GM12878 (cell line): ENCODE measurements at regions not wholly inside any gene's neighbourhood (a gene's known extent, or its start where the extent isn't known, plus 50 kb on each side); places are given as distances from the start of the nearest gene placed in this dataset.
A peak's percentile ranks its signal among the peaks of the same experiment; 100 is the strongest.

ENCODE experiments used
- BMI1 ChIP-seq: fragments of 450-650 bp; IDR thresholded peaks from 2 replicates; pipeline ENCODE4 v1.6.1; 2016; ENCODE audit warnings: mild to moderate bottlenecking, moderate library complexity, borderline replicate concordance
- CEBPB ChIP-seq, 2 experiments: fragments of 150-350 bp in 1 of 2; IDR thresholded peaks; 2 replicates each; pipeline ENCODE4 v1.6.1; 2012 to 2014; ENCODE audit warnings: low read depth in 2 of 2, low read length in 2 of 2, borderline replicate concordance in 1 of 2, inconsistent platforms in 1 of 2
- EGR1 ChIP-seq, 2 experiments: IDR thresholded peaks; 1 replicate in 1 of 2; 2 replicates in 1 of 2; pipeline ENCODE4 v1.6.1; 2011 to 2012; ENCODE audit warnings: low read depth in 2 of 2, low read length in 2 of 2, borderline replicate concordance in 1 of 2, mild to moderate bottlenecking in 1 of 2, moderate library complexity in 1 of 2
- EZH2 ChIP-seq: IDR thresholded peaks from 2 replicates; pipeline ENCODE4 v1.6.1; 2012; ENCODE audit warnings: low read depth, mild to moderate bottlenecking, control low read depth, inconsistent platforms, low read length, borderline replicate concordance; ENCODE audit not compliant: control insufficient read depth
- HSF1 ChIP-seq: fragments of 150-350 bp; IDR thresholded peaks from 2 replicates; pipeline ENCODE4 v1.6.1; 2014; ENCODE audit warnings: mild to moderate bottlenecking, low read depth, low read length
- IRF3 ChIP-seq: fragments of 450-650 bp; IDR thresholded peaks from 2 replicates; pipeline ENCODE4 v1.6.1; 2014; ENCODE audit warnings: mild to moderate bottlenecking
- MTA2 ChIP-seq: fragments of 450-650 bp; IDR thresholded peaks from 2 replicates; pipeline ENCODE4 v1.6.1; 2016; ENCODE audit warnings: low read depth, mild to moderate bottlenecking, moderate library complexity
- NRF1 ChIP-seq: conservative IDR thresholded peaks from 2 replicates; pipeline ENCODE4 v1.6.1; 2011; ENCODE audit warnings: mild to moderate bottlenecking, low read depth, low read length, improper control_type of control experiment
- RAD21 ChIP-seq: IDR thresholded peaks from 2 replicates; pipeline ENCODE4 v1.6.1; 2011; ENCODE audit warnings: mild to moderate bottlenecking, low read depth, low read length, moderate library complexity; ENCODE audit not compliant: insufficient read depth
- SKIL ChIP-seq: fragments of 450-650 bp; IDR thresholded peaks from 2 replicates; pipeline ENCODE4 v1.6.1; 2017; ENCODE audit warnings: mild to moderate bottlenecking, low read depth, inconsistent platforms; ENCODE audit not compliant: poor library complexity, severe bottlenecking
- SP1 ChIP-seq: IDR thresholded peaks from one replicate; pipeline ENCODE4 v1.6.1; 2011; ENCODE audit warnings: low read depth, low read length
- SUZ12 ChIP-seq: fragments of 200-600 bp; sonication (generic); IDR thresholded peaks from one replicate; pipeline ENCODE4 v1.6.1; 2018; ENCODE audit warnings: antibody characterized with exemption, mild to moderate bottlenecking; ENCODE audit not compliant: unreplicated experiment
- TBL1XR1 ChIP-seq: IDR thresholded peaks from 2 replicates; pipeline ENCODE4 v1.6.1; 2012; ENCODE audit warnings: low read depth, low read length, improper control_type of control experiment
- WRNIP1 ChIP-seq: IDR thresholded peaks from 2 replicates; pipeline ENCODE4 v1.6.1; 2011; ENCODE audit warnings: low read depth, low read length, improper control_type of control experiment, borderline replicate concordance
- YY1 ChIP-seq: IDR thresholded peaks from 2 replicates; pipeline ENCODE4 v1.6.1; 2011; ENCODE audit warnings: low read depth, mild to moderate bottlenecking, low read length
- ZNF622 ChIP-seq: fragments of 450-650 bp; IDR thresholded peaks from 2 replicates; pipeline ENCODE4 v1.6.1; 2017; ENCODE audit warnings: mild to moderate bottlenecking, inconsistent platforms
- ZSCAN29 ChIP-seq: fragments of 450-650 bp; IDR thresholded peaks from 2 replicates; pipeline ENCODE4 v1.6.1; 2017; ENCODE audit warnings: mild to moderate bottlenecking, moderate library complexity

GRCh38 chr5:6188344-6188743 is 190.0 kb downstream of the MED10 start (continued):
- TF ChIP-seq CEBPB (IDR thresholded peaks at IDR 0.05; ENCODE audit: borderline replicate concordance in 1 of 2, low read depth in 2 of 2, low read length in 2 of 2) (no peak), SP1 (peak; percentile 29), IRF3 (no peak), SUZ12 (no peak), TBL1XR1 (no peak), EGR1 (IDR thresholded peaks at IDR 0.05; ENCODE audit: borderline replicate concordance in 1 of 2, low read depth in 2 of 2, low read length in 2 of 2) (peak in 1 of 2 experiments; percentile 41; a peak in 1 of 3 replicates), SKIL (no peak), HSF1 (no peak), ZSCAN29 (no peak), RAD21 (no peak), NRF1 (no peak), MTA2 (peak; percentile 93), BMI1 (peak; percentile 44; the same call in 1 of the 2 replicates), YY1 (no peak), EZH2 (no peak), ZNF622 (no peak), WRNIP1 (no peak)
